ENCODE measurements at regions not wholly inside any gene's neighbourhood (a gene's known extent, or its start where the extent isn't known, plus 50 kb on each side); places are given as distances from the start of the nearest gene placed in this dataset.

GRCh38 chr16:85279402-85279801 is 167.1 kb upstream of the CIBAR2 start:
- Histone ChIP-seq H3K9ac (ENCODE audit: low read length) (no peak overlapping the region), H3K36me3 (replicated peaks; ENCODE audit: low read depth, low read length) (no peaks in the 10 kb centered on the region), H3K4me1 (ENCODE audit: low read length) (no peaks in the 10 kb centered on the region), H3K27me3 (ENCODE audit: low read depth, low read length) (peaks cover 10% of the 10 kb centered on the region; the same call in 1 of the 2 replicates), H4K20me1 (ENCODE audit: insufficient read depth, low read length) (no peaks in the 10 kb centered on the region), H3K27ac (ENCODE audit: low read length) (no peak overlapping the region), H3K79me2 (ENCODE audit: low read length) (no peaks in the 10 kb centered on the region), H3K9me3 (ENCODE audit: insufficient read depth, low read length) (no peaks in the 10 kb centered on the region), H3K4me2 (ENCODE audit: low read length) (no peak overlapping the region), H3K4me3 (ENCODE audit: low read length) (no peak overlapping the region), H2AFZ (ENCODE audit: low read depth, low read length) (no peak overlapping the region)
- TF ChIP-seq EZH2phosphoT487 (IDR thresholded peaks at IDR 0.05; ENCODE audit: low read depth) = no peak
- TF ChIP-seq CTCF (IDR thresholded peaks at IDR 0.05; ENCODE audit: low read depth, low read length) = no peak

GRCh38 chr16:85279825-85280545 is 167.7 kb upstream of the CIBAR2 start:
- no peaks in the 10 kb centered on the region for H3K4me1 ChIP-seq (ENCODE audit: low read length)
- H2AFZ ChIP-seq (ENCODE audit: low read depth, low read length) = no peak overlapping the region
- peaks cover 10% of the 10 kb centered on the region; the same call in 1 of the 2 replicates for H3K27me3 ChIP-seq (ENCODE audit: low read depth, low read length)
- H4K20me1 ChIP-seq (ENCODE audit: insufficient read depth, low read length) = no peaks in the 10 kb centered on the region
- H3K27ac ChIP-seq (ENCODE audit: low read length) = no peak overlapping the region
- no peak overlapping the region for H3K4me3 ChIP-seq (ENCODE audit: low read length)
- H3K79me2 ChIP-seq (ENCODE audit: low read length) = no peaks in the 10 kb centered on the region
- H3K36me3 ChIP-seq (replicated peaks; ENCODE audit: low read depth, low read length) = no peaks in the 10 kb centered on the region
- H3K9me3 ChIP-seq (ENCODE audit: insufficient read depth, low read length) = no peaks in the 10 kb centered on the region
- no peak overlapping the region for H3K9ac ChIP-seq (ENCODE audit: low read length)
- no peak overlapping the region for H3K4me2 ChIP-seq (ENCODE audit: low read length)
- TF ChIP-seq EZH2phosphoT487 (IDR thresholded peaks at IDR 0.05; ENCODE audit: low read depth) (no peak), CTCF (IDR thresholded peaks at IDR 0.05; ENCODE audit: low read depth, low read length) (no peak)

- Histone ChIP-seq H4K20me1 (ENCODE audit: insufficient read depth, low read length) (no peaks in the 10 kb centered on the region), H3K79me2 (ENCODE audit: low read length) (no peaks in the 10 kb centered on the region), H3K36me3 (replicated peaks; ENCODE audit: low read depth, low read length) (no peaks in the 10 kb centered on the region), H3K27ac (ENCODE audit: low read length) (no peak overlapping the region), H3K4me3 (ENCODE audit: low read length) (no peak overlapping the region), H3K9ac (ENCODE audit: low read length) (no peak overlapping the region), H3K9me3 (ENCODE audit: insufficient read depth, low read length) (no peaks in the 10 kb centered on the region), H2AFZ (ENCODE audit: low read depth, low read length) (no peak overlapping the region), H3K27me3 (ENCODE audit: low read depth, low read length) (peaks cover 10% of the 10 kb centered on the region; the same call in 1 of the 2 replicates), H3K4me1 (ENCODE audit: low read length) (no peaks in the 10 kb centered on the region), H3K4me2 (ENCODE audit: low read length) (no peak overlapping the region)
- TF ChIP-seq CTCF (IDR thresholded peaks at IDR 0.05; ENCODE audit: low read depth, low read length) (no peak), EZH2phosphoT487 (IDR thresholded peaks at IDR 0.05; ENCODE audit: low read depth) (no peak)
Observed at GRCh38 chr16:85281181-85281580, 168.9 kb upstream of the CIBAR2 start.

GRCh38 chr16:85282842-85283241 is 170.6 kb upstream of the CIBAR2 start:
- H3K9me3 ChIP-seq (ENCODE audit: insufficient read depth, low read length) = no peaks in the 10 kb centered on the region
- no peaks in the 10 kb centered on the region for H3K79me2 ChIP-seq (ENCODE audit: low read length)
- no peaks in the 10 kb centered on the region for H4K20me1 ChIP-seq (ENCODE audit: insufficient read depth, low read length)
- H3K4me2 ChIP-seq (ENCODE audit: low read length) = no peak overlapping the region
- no peak overlapping the region for H3K27ac ChIP-seq (ENCODE audit: low read length)
- no peaks in the 10 kb centered on the region for H3K4me1 ChIP-seq (ENCODE audit: low read length)
- no peak overlapping the region for H3K9ac ChIP-seq (ENCODE audit: low read length)
- no peak for TF ChIP-seq CTCF (IDR thresholded peaks at IDR 0.05; ENCODE audit: low read depth, low read length)
- no peak for TF ChIP-seq EZH2phosphoT487 (IDR thresholded peaks at IDR 0.05; ENCODE audit: low read depth)
- no peaks in the 10 kb centered on the region for H3K36me3 ChIP-seq (replicated peaks; ENCODE audit: low read depth, low read length)
- H3K4me3 ChIP-seq (ENCODE audit: low read length) = no peak overlapping the region
- H3K27me3 ChIP-seq (ENCODE audit: low read depth, low read length) = peaks cover 10% of the 10 kb centered on the region; the same call in 1 of the 2 replicates
- no peak overlapping the region for H2AFZ ChIP-seq (ENCODE audit: low read depth, low read length)
